Mesenchymal stem cell (in vitro differentiated cells and primary cell): ENCODE measurements at regions not wholly inside any gene's neighbourhood (a gene's known extent, or its start where the extent isn't known, plus 50 kb on each side); places are given as distances from the start of the nearest gene placed in this dataset.

Experiments used
- DNase-seq: peaks from one replicate; pipeline ENCODE4 v3.0.0-alpha.2; 2013
- H2AFZ ChIP-seq: one replicate; pipeline ENCODE4 v1.6.1; 2013; ENCODE audit warnings: low read depth, mild to moderate bottlenecking, control low read depth, inconsistent platforms, low read length, moderate library complexity
- H2AK5ac ChIP-seq: 2 replicates; pipeline ENCODE4 v1.6.1; 2013; ENCODE audit warnings: low read length, moderate library complexity, mild to moderate bottlenecking, inconsistent platforms; ENCODE audit not compliant: severe bottlenecking
- H2BK120ac ChIP-seq: one replicate; pipeline ENCODE4 v1.6.1; 2013; ENCODE audit warnings: low read depth, mild to moderate bottlenecking, inconsistent platforms, low read length, moderate library complexity
- H2BK12ac ChIP-seq, 2 experiments: one replicate each; pipeline ENCODE4 v1.6.1; 2013; ENCODE audit warnings: inconsistent platforms in 2 of 2, low read length in 2 of 2, mild to moderate bottlenecking in 2 of 2, moderate library complexity in 2 of 2, control low read depth in 1 of 2
- H2BK15ac ChIP-seq: one replicate; pipeline ENCODE4 v1.6.1; 2013; ENCODE audit warnings: mild to moderate bottlenecking, low read depth, inconsistent platforms; ENCODE audit not compliant: poor library complexity, severe bottlenecking
- H2BK5ac ChIP-seq: 2 replicates; pipeline ENCODE4 v1.6.1; 2013; ENCODE audit warnings: low read depth, mild to moderate bottlenecking, low read length, control low read depth, inconsistent platforms; ENCODE audit not compliant: poor library complexity, severe bottlenecking
- H3K14ac ChIP-seq, 2 experiments: one replicate each; pipeline ENCODE4 v1.6.1; 2013; ENCODE audit warnings: inconsistent platforms in 2 of 2, low read length in 2 of 2, control low read depth in 1 of 2, mild to moderate bottlenecking in 1 of 2, moderate library complexity in 1 of 2
- H3K18ac ChIP-seq, 2 experiments: one replicate each; pipeline ENCODE4 v1.6.1; 2013; ENCODE audit warnings: inconsistent platforms in 2 of 2, low read length in 2 of 2, control low read depth in 1 of 2, low read depth in 1 of 2, mild to moderate bottlenecking in 1 of 2
- H3K23ac ChIP-seq, 2 experiments: one replicate each; pipeline ENCODE4 v1.6.1; 2013; ENCODE audit warnings: inconsistent platforms in 2 of 2, low read length in 2 of 2, mild to moderate bottlenecking in 2 of 2, moderate library complexity in 2 of 2, control low read depth in 1 of 2
- H3K27ac ChIP-seq: 2 replicates; pipeline ENCODE4 v1.5.1; 2013; ENCODE audit warnings: mild to moderate bottlenecking, moderate library complexity, low read length, control low read depth, inconsistent platforms; ENCODE audit not compliant: poor library complexity, severe bottlenecking
- H3K27me3 ChIP-seq, 2 experiments: 2 replicates each; pipeline versions ENCODE4 v1.6.1 to v1.7.0; 2013; ENCODE audit warnings: low read length in 2 of 2, mild to moderate bottlenecking in 2 of 2, moderate library complexity in 2 of 2, control low read depth in 1 of 2, inconsistent platforms in 1 of 2; ENCODE audit not compliant: control insufficient read depth in 1 of 2, insufficient read depth in 1 of 2
- H3K36me3 ChIP-seq, 2 experiments: 2 replicates each; pipeline versions ENCODE4 v1.6.1 to v1.7.0; 2013; ENCODE audit warnings: low read length in 2 of 2, control low read depth in 1 of 2, inconsistent platforms in 1 of 2, low read depth in 1 of 2, mild to moderate bottlenecking in 1 of 2; ENCODE audit not compliant: insufficient read depth in 2 of 2, control insufficient read depth in 1 of 2
- H3K4ac ChIP-seq, 2 experiments: one replicate each; pipeline ENCODE4 v1.6.1; 2013; ENCODE audit warnings: inconsistent platforms in 2 of 2, low read length in 2 of 2, mild to moderate bottlenecking in 2 of 2, moderate library complexity in 2 of 2, control low read depth in 1 of 2, low read depth in 1 of 2
- H3K4me1 ChIP-seq: 2 replicates; pipeline ENCODE4 v1.6.1; 2013; ENCODE audit warnings: low read depth, low read length, control low read depth; ENCODE audit not compliant: control insufficient read depth, insufficient read depth
- H3K4me2 ChIP-seq: 2 replicates; pipeline ENCODE4 v1.6.1; 2013; ENCODE audit warnings: low read length, mild to moderate bottlenecking, inconsistent platforms; ENCODE audit not compliant: poor library complexity, severe bottlenecking
- H3K4me3 ChIP-seq, 2 experiments: 2 replicates each; pipeline versions ENCODE4 v1.5.1 to v1.7.0; 2013; ENCODE audit warnings: low read length in 2 of 2, mild to moderate bottlenecking in 2 of 2, control low read depth in 1 of 2, low read depth in 1 of 2; ENCODE audit not compliant: insufficient read depth in 1 of 2
- H3K79me1 ChIP-seq: replicated peaks from 2 replicates; pipeline ENCODE4 v1.6.1; 2013; ENCODE audit warnings: mild to moderate bottlenecking, control low read depth, low read length, inconsistent platforms; ENCODE audit not compliant: poor library complexity, severe bottlenecking
- H3K9ac ChIP-seq: 2 replicates; pipeline ENCODE4 v1.7.0; 2013; ENCODE audit warnings: mild to moderate bottlenecking, low read length, moderate library complexity
- H3K9me3 ChIP-seq: 2 replicates; pipeline ENCODE4 v1.7.0; 2013; ENCODE audit warnings: mild to moderate bottlenecking, low read length; ENCODE audit not compliant: control insufficient read depth
- H4K8ac ChIP-seq: one replicate; pipeline ENCODE4 v1.6.1; 2013; ENCODE audit warnings: inconsistent platforms, mild to moderate bottlenecking, low read length, moderate library complexity
- H4K91ac ChIP-seq: one replicate; pipeline ENCODE4 v1.6.1; 2013; ENCODE audit warnings: mild to moderate bottlenecking, low read length, inconsistent platforms
- WGBS: methylation state at CpG from one replicate; pipeline ENCODE4 v1.1.7; 2013; ENCODE audit warnings: mixed read lengths; 5-methylcytosine and 5-hydroxymethylcytosine counted together

GRCh38 chr1:213333121-213333520, 282.1 kb downstream of the RPS6KC1 start:
- no peaks in the 10 kb centered on the region for H3K9me3 ChIP-seq
- no peak overlapping the region for H3K23ac ChIP-seq
- H3K27ac ChIP-seq, result no peak overlapping the region
- H3K79me1 ChIP-seq, result no peaks in the 10 kb centered on the region
- no peak overlapping the region for H3K18ac ChIP-seq
- H3K4me3 ChIP-seq, result no peak overlapping the region
- no peak overlapping the region for H2BK5ac ChIP-seq
- H3K4me2 ChIP-seq, result no peak overlapping the region
- no peak overlapping the region for H2BK15ac ChIP-seq
- no peak for DNase-seq
- no peak overlapping the region for H4K91ac ChIP-seq
- no peak overlapping the region for H3K14ac ChIP-seq
- H3K27me3 ChIP-seq, result no peaks in the 10 kb centered on the region
- 84% methylated on average over 4 of the region's 5 CpGs for WGBS
- no peak overlapping the region for H2BK120ac ChIP-seq
- H3K9ac ChIP-seq, result no peak overlapping the region
- no peak overlapping the region for H4K8ac ChIP-seq
- no peak overlapping the region for H2AFZ ChIP-seq
- H3K4me1 ChIP-seq, result no peaks in the 10 kb centered on the region
- no peak overlapping the region for H2AK5ac ChIP-seq
- H3K36me3 ChIP-seq, result no peaks in the 10 kb centered on the region
- no peak overlapping the region for H2BK12ac ChIP-seq
- H3K4ac ChIP-seq, result no peak overlapping the region

DNA sequence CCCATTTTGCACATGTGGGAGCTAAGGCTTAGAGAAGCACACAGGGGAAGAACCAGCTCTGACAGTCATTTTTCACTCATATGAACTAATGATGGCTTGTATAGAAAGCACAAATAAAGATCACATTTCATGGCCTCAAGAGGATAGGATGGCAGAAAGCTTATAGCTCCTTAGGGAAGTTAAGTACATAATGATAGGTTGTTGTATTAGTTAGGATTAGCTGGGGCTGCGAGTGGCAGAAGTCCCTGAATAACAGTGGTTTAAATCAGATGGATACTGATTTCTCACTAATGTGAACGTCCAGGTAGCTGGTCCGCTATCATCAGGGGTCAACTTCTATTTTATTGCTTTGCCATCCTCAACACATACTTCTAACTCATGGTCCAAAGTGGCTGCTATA, 284.0 kb downstream of the RPS6KC1 start:
- H2BK15ac ChIP-seq, result no peak overlapping the region
- H3K23ac ChIP-seq, result no peak overlapping the region
- no peak overlapping the region for H2AK5ac ChIP-seq
- no peak overlapping the region for H3K14ac ChIP-seq
- no peak overlapping the region for H3K27ac ChIP-seq
- no peak overlapping the region for H4K91ac ChIP-seq
- no peak overlapping the region for H3K4ac ChIP-seq
- no peak for DNase-seq
- H3K4me2 ChIP-seq, result no peak overlapping the region
- H3K36me3 ChIP-seq, result no peaks in the 10 kb centered on the region
- H3K4me3 ChIP-seq, result no peak overlapping the region
- H2BK120ac ChIP-seq, result no peak overlapping the region
- H4K8ac ChIP-seq, result no peak overlapping the region
- no peak overlapping the region for H2BK5ac ChIP-seq
- H3K4me1 ChIP-seq, result no peaks in the 10 kb centered on the region
- no peaks in the 10 kb centered on the region for H3K9me3 ChIP-seq
- no peaks in the 10 kb centered on the region for H3K79me1 ChIP-seq
- 74% methylated on average over 3 of the region's 3 CpGs for WGBS
- H3K18ac ChIP-seq, result no peak overlapping the region
- H3K9ac ChIP-seq, result no peak overlapping the region
- H3K27me3 ChIP-seq, result no peaks in the 10 kb centered on the region
- no peak overlapping the region for H2AFZ ChIP-seq
- H2BK12ac ChIP-seq, result no peak overlapping the region

- Histone ChIP-seq H3K4me3 (no peak overlapping the region), H3K79me1 (no peaks in the 10 kb centered on the region), H3K9ac (no peak overlapping the region), H3K4ac (no peak overlapping the region), H2BK12ac (no peak overlapping the region), H3K9me3 (no peaks in the 10 kb centered on the region), H3K27me3 (no peaks in the 10 kb centered on the region), H3K27ac (no peak overlapping the region), H2BK15ac (no peak overlapping the region), H4K91ac (no peak overlapping the region), H3K36me3 (no peaks in the 10 kb centered on the region), H3K23ac (no peak overlapping the region), H2AFZ (no peak overlapping the region), H3K18ac (no peak overlapping the region), H4K8ac (no peak overlapping the region), H3K14ac (no peak overlapping the region), H3K4me1 (no peaks in the 10 kb centered on the region), H2BK120ac (no peak overlapping the region), H2AK5ac (no peak overlapping the region), H3K4me2 (no peak overlapping the region), H2BK5ac (no peak overlapping the region)
- WGBS, result 63% methylated on average over 2 of the region's 3 CpGs
- no peak for DNase-seq
Measured at GRCh38 chr1:213337025-213337678, 286.1 kb downstream of the RPS6KC1 start.

- Histone ChIP-seq H3K27me3 (no peaks in the 10 kb centered on the region), H2BK15ac (no peak overlapping the region), H3K27ac (no peak overlapping the region), H3K79me1 (no peaks in the 10 kb centered on the region), H3K9ac (no peak overlapping the region), H3K4me3 (no peak overlapping the region), H2AFZ (no peak overlapping the region), H3K14ac (no peak overlapping the region), H3K18ac (no peak overlapping the region), H3K36me3 (no peaks in the 10 kb centered on the region), H2BK12ac (no peak overlapping the region), H2BK120ac (no peak overlapping the region), H2AK5ac (no peak overlapping the region), H3K4me1 (no peaks in the 10 kb centered on the region), H2BK5ac (no peak overlapping the region), H3K4ac (no peak overlapping the region), H4K91ac (no peak overlapping the region), H4K8ac (no peak overlapping the region), H3K23ac (no peak overlapping the region), H3K9me3 (no peaks in the 10 kb centered on the region), H3K4me2 (no peak overlapping the region)
- DNase-seq, result no peak
- WGBS, result 76% methylated on average over 3 of the region's 3 CpGs
Measured at GRCh38 chr1:213340593-213340992, 289.6 kb downstream of the RPS6KC1 start.
